Kidney glomerular epithelial cell (primary cell): ENCODE measurements at regions not wholly inside any gene's neighbourhood (a gene's known extent, or its start where the extent isn't known, plus 50 kb on each side); places are given as distances from the start of the nearest gene placed in this dataset.
"Not testable (repeated sequence)": the region's sequence is repeated elsewhere in the genome, so short reads cannot be mapped to it uniquely, and the experiment has no call there.

ENCODE experiments used
- DNase-seq: peaks from one replicate; lab custom pipeline; 2025; lab: John Stamatoyannopoulos, UW

GRCh38 chr2:94576486-94576885 is 294.7 kb upstream of the TEKT4 start:
- not testable (repeated sequence) for DNase-seq

GRCh38 chr2:94577160-94577559 is 294.1 kb upstream of the TEKT4 start:
- DNase-seq = peak; percentile 73

- not testable (repeated sequence) for DNase-seq
Observed at GRCh38 chr2:94579221-94579620, 292.0 kb upstream of the TEKT4 start.

GRCh38 chr2:94583081-94583723 is 288.0 kb upstream of the TEKT4 start:
- DNase-seq = not testable (repeated sequence)

GRCh38 chr2:94584569-94584968 is 286.7 kb upstream of the TEKT4 start:
- DNase-seq = not testable (repeated sequence)

GRCh38 chr2:94586032-94586982 is 284.9 kb upstream of the TEKT4 start:
- DNase-seq = not testable (repeated sequence)

- not testable (repeated sequence) for DNase-seq
Observed at GRCh38 chr2:94587042-94587441, 284.2 kb upstream of the TEKT4 start.

GRCh38 chr2:94594019-94594836 is 277.0 kb upstream of the TEKT4 start:
- not testable (repeated sequence) for DNase-seq

GRCh38 chr2:94595956-94596355 is 275.3 kb upstream of the TEKT4 start:
- DNase-seq = not testable (repeated sequence)

- not testable (repeated sequence) for DNase-seq
Observed at GRCh38 chr2:94598075-94598713, 273.0 kb upstream of the TEKT4 start.

- not testable (repeated sequence) for DNase-seq
Observed at GRCh38 chr2:94600929-94601328, 270.3 kb upstream of the TEKT4 start.

- no peak for DNase-seq
Observed at GRCh38 chr2:94602466-94602865, 268.8 kb upstream of the TEKT4 start.

GRCh38 chr2:94622113-94622618 is 249.1 kb upstream of the TEKT4 start:
- DNase-seq = no peak

GRCh38 chr2:94628953-94629352 is 242.3 kb upstream of the TEKT4 start:
- not testable (repeated sequence) for DNase-seq

- not testable (repeated sequence) for DNase-seq
Observed at GRCh38 chr2:94641397-94641796, 229.8 kb upstream of the TEKT4 start.

- not testable (repeated sequence) for DNase-seq
Observed at GRCh38 chr2:94652131-94652530, 219.1 kb upstream of the TEKT4 start.

- DNase-seq = not testable (repeated sequence)
Observed at GRCh38 chr2:94669858-94670257, 201.4 kb upstream of the TEKT4 start.

- not testable (repeated sequence) for DNase-seq
Observed at GRCh38 chr2:94694236-94694635, 177.0 kb upstream of the TEKT4 start.

- DNase-seq = not testable (repeated sequence)
Observed at GRCh38 chr2:94708982-94709381, 162.2 kb upstream of the TEKT4 start.

- DNase-seq = no peak
Observed at GRCh38 chr2:94725543-94725942, 145.7 kb upstream of the TEKT4 start.

- DNase-seq = not testable (repeated sequence)
Observed at GRCh38 chr2:94735536-94735935, 135.7 kb upstream of the TEKT4 start.
